NB4 (cell line): ENCODE measurements at regions not wholly inside any gene's neighbourhood (a gene's known extent, or its start where the extent isn't known, plus 50 kb on each side); places are given as distances from the start of the nearest gene placed in this dataset.

Source experiments
- CTCF ChIP-seq: IDR thresholded peaks from one replicate; pipeline ENCODE4 v1.5.1; 2012; ENCODE audit warnings: low read depth, low read length
- MAX ChIP-seq: IDR thresholded peaks from 2 replicates; pipeline ENCODE4 v1.6.1; 2011; ENCODE audit warnings: low read depth, low read length
- POLR2A ChIP-seq: IDR thresholded peaks from 2 replicates; pipeline ENCODE4 v1.6.1; 2011; ENCODE audit warnings: mild to moderate bottlenecking; ENCODE audit not compliant: insufficient read length; ENCODE audit errors: extremely low read depth

GRCh38 chr16:16833165-16833564, 454.2 kb downstream of the NPIPA7 start:
- no peak for TF ChIP-seq CTCF
- no peak for TF ChIP-seq POLR2A
- TF ChIP-seq MAX: no peak
